SU-DHL-6 (cell line): ENCODE measurements at regions not wholly inside any gene's neighbourhood (a gene's known extent, or its start where the extent isn't known, plus 50 kb on each side); places are given as distances from the start of the nearest gene placed in this dataset.

Source experiments
- H2AFZ ChIP-seq: fragments of 200-600 bp; sonication (generic); 2 replicates; pipeline ENCODE4 v1.6.1; 2014; ENCODE audit warnings: low read depth, mild to moderate bottlenecking, moderate library complexity, mixed read lengths, antibody characterized with exemption, low read length; ENCODE audit not compliant: severe bottlenecking
- H3F3A ChIP-seq: fragments of 200-600 bp; shearing (Covaris generic); 2 replicates; pipeline ENCODE4 v1.6.0; 2016; ENCODE audit warnings: antibody characterized with exemption, mild to moderate bottlenecking; ENCODE audit not compliant: insufficient read depth
- H3K27ac ChIP-seq: fragments of 200-600 bp; sonication (generic); 2 replicates; pipeline ENCODE4 v1.5.1; 2016; ENCODE audit warnings: low read depth, mild to moderate bottlenecking, low read length, moderate library complexity, mixed read lengths
- H3K27me3 ChIP-seq: fragments of 200-600 bp; sonication (generic), shearing (Covaris generic); 2 replicates; pipeline ENCODE4 v1.6.0; 2014; ENCODE audit warnings: mild to moderate bottlenecking, low read length
- H3K36me3 ChIP-seq: fragments of 200-600 bp; sonication (generic); 2 replicates; pipeline ENCODE4 v1.6.1; 2014; ENCODE audit warnings: mild to moderate bottlenecking, low read length, mixed read lengths
- H3K4me2 ChIP-seq: fragments of 300-600, 200-600 bp; shearing (Covaris generic), sonication (generic); 2 replicates; pipeline ENCODE4 v1.6.0; 2014; ENCODE audit warnings: low read length, low read depth, mild to moderate bottlenecking; ENCODE audit not compliant: poor library complexity, severe bottlenecking
- H3K4me3 ChIP-seq: fragments of 200-600 bp; sonication (generic); 2 replicates; pipeline ENCODE4 v1.5.1; 2014; ENCODE audit warnings: antibody characterized with exemption, low read length, mild to moderate bottlenecking, mixed read lengths; ENCODE audit not compliant: insufficient read depth, poor library complexity, severe bottlenecking
- H3K79me2 ChIP-seq: fragments of 200-600 bp; sonication (generic); 2 replicates; pipeline ENCODE4 v1.6.1; 2014; ENCODE audit warnings: mild to moderate bottlenecking, low read length, moderate library complexity; ENCODE audit not compliant: insufficient read depth
- H3K9ac ChIP-seq: fragments of 200-600 bp; sonication (generic); 2 replicates; pipeline ENCODE4 v1.7.0; 2014; ENCODE audit warnings: mild to moderate bottlenecking, low read length
- H3K9me2 ChIP-seq: fragments of 200-600 bp; sonication (generic); replicated peaks from 2 replicates; pipeline ENCODE4 v1.6.1; 2014; ENCODE audit warnings: low read length; ENCODE audit not compliant: insufficient read depth
- H3K9me3 ChIP-seq: fragments of 200-600 bp; sonication (generic); 2 replicates; pipeline ENCODE4 v1.6.1; 2014; ENCODE audit warnings: low read length, mixed read lengths; ENCODE audit not compliant: insufficient read depth
- H4K20me1 ChIP-seq: fragments of 200-600 bp; sonication (generic); 2 replicates; pipeline ENCODE4 v1.6.1; 2014; ENCODE audit warnings: low read depth, mild to moderate bottlenecking, antibody characterized with exemption, low read length, moderate library complexity, mixed read lengths
- EZH2phosphoT487 ChIP-seq: fragments of 200-600 bp; sonication (generic), shearing (Covaris generic); conservative IDR thresholded peaks from 2 replicates; pipeline ENCODE4 v1.6.1; 2018; ENCODE audit warnings: mild to moderate bottlenecking, antibody characterized with exemption, low read length, moderate library complexity, mixed read lengths
- TF ChIP-seq, protein P1 (sequence below): fragments of 200-600 bp; sonication (generic); IDR thresholded peaks from one replicate; pipeline ENCODE4 v1.5.1; 2017; ENCODE audit warnings: antibody characterized with exemption, mild to moderate bottlenecking, low read length, moderate library complexity; ENCODE audit not compliant: insufficient read depth, poor library complexity, severe bottlenecking

- Histone ChIP-seq H3K4me2 (no peak overlapping the region), H2AFZ (no peak overlapping the region), H3K79me2 (no peaks in the 10 kb centered on the region), H3K27me3 (no peaks in the 10 kb centered on the region), H3K9me3 (no peaks in the 10 kb centered on the region), H3K9me2 (no peaks in the 10 kb centered on the region), H4K20me1 (no peaks in the 10 kb centered on the region), H3K36me3 (no peaks in the 10 kb centered on the region), H3K27ac (no peak overlapping the region), H3K9ac (no peak overlapping the region), H3F3A (no peaks in the 10 kb centered on the region), H3K4me3 (no peak overlapping the region)
- TF ChIP-seq EZH2phosphoT487, result no peak
- TF ChIP-seq, protein P1, sequence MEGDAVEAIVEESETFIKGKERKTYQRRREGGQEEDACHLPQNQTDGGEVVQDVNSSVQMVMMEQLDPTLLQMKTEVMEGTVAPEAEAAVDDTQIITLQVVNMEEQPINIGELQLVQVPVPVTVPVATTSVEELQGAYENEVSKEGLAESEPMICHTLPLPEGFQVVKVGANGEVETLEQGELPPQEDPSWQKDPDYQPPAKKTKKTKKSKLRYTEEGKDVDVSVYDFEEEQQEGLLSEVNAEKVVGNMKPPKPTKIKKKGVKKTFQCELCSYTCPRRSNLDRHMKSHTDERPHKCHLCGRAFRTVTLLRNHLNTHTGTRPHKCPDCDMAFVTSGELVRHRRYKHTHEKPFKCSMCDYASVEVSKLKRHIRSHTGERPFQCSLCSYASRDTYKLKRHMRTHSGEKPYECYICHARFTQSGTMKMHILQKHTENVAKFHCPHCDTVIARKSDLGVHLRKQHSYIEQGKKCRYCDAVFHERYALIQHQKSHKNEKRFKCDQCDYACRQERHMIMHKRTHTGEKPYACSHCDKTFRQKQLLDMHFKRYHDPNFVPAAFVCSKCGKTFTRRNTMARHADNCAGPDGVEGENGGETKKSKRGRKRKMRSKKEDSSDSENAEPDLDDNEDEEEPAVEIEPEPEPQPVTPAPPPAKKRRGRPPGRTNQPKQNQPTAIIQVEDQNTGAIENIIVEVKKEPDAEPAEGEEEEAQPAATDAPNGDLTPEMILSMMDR, result no peak
Observed at GRCh38 chr21:30083225-30083945, 83.2 kb downstream of the CLDN17 start.

GRCh38 chr21:30081506-30081905 lies 85.1 kb downstream of the CLDN17 start:
- no peaks in the 10 kb centered on the region for H3F3A ChIP-seq
- TF ChIP-seq EZH2phosphoT487, result no peak
- TF ChIP-seq, protein P1, result no peak
- H3K79me2 ChIP-seq, result no peaks in the 10 kb centered on the region
- H3K9me2 ChIP-seq, result no peaks in the 10 kb centered on the region
- no peak overlapping the region for H3K4me3 ChIP-seq
- no peaks in the 10 kb centered on the region for H3K9me3 ChIP-seq
- H3K27ac ChIP-seq, result no peak overlapping the region
- no peak overlapping the region for H3K4me2 ChIP-seq
- no peaks in the 10 kb centered on the region for H3K27me3 ChIP-seq
- H4K20me1 ChIP-seq, result no peaks in the 10 kb centered on the region
- H3K9ac ChIP-seq, result no peak overlapping the region
- no peaks in the 10 kb centered on the region for H3K36me3 ChIP-seq
- H2AFZ ChIP-seq, result no peak overlapping the region

- no peaks in the 10 kb centered on the region for H3K9me2 ChIP-seq
- H2AFZ ChIP-seq, result no peak overlapping the region
- no peak overlapping the region for H3K27ac ChIP-seq
- H3K36me3 ChIP-seq, result no peaks in the 10 kb centered on the region
- no peaks in the 10 kb centered on the region for H3K79me2 ChIP-seq
- H3K9me3 ChIP-seq, result no peaks in the 10 kb centered on the region
- H3K4me2 ChIP-seq, result no peak overlapping the region
- TF ChIP-seq, protein P1, result no peak
- no peak for TF ChIP-seq EZH2phosphoT487
- no peaks in the 10 kb centered on the region for H3F3A ChIP-seq
- no peaks in the 10 kb centered on the region for H3K27me3 ChIP-seq
- H3K4me3 ChIP-seq, result no peak overlapping the region
- H3K9ac ChIP-seq, result no peak overlapping the region
- no peaks in the 10 kb centered on the region for H4K20me1 ChIP-seq
Observed at GRCh38 chr21:30072496-30072895, 94.1 kb downstream of the CLDN17 start.
